Stimulated activated CD8-positive, alpha-beta memory T cell treated with anti-CD3 and anti-CD28 coated beads, Interleukin-2, amount 100 ng/mL, for 1 hour (primary cell): ENCODE measurements at regions not wholly inside any gene's neighbourhood (a gene's known extent, or its start where the extent isn't known, plus 50 kb on each side); places are given as distances from the start of the nearest gene placed in this dataset.

ENCODE experiments used
- DNase-seq, 2 donors: peaks; one replicate each; pipeline ENCODE4 v3.0.0-alpha.2; 2020; ENCODE audit warnings: low read depth in 2 of 2

- DNase-seq = no peak
Measured at GRCh38 chr1:4518621-4519020, 135.8 kb upstream of the AJAP1 start.

GRCh38 chr1:4519954-4520353 is 134.5 kb upstream of the AJAP1 start:
- DNase-seq = no peak

GRCh38 chr1:4523551-4523950 is 130.9 kb upstream of the AJAP1 start:
- DNase-seq = no peak

GRCh38 chr1:4526747-4527146 is 127.7 kb upstream of the AJAP1 start:
- no peak for DNase-seq

GRCh38 chr1:4527819-4528218 is 126.6 kb upstream of the AJAP1 start:
- DNase-seq = no peak

GRCh38 chr1:4528590-4528989 is 125.8 kb upstream of the AJAP1 start:
- DNase-seq = no peak

- no peak for DNase-seq
Measured at GRCh38 chr1:4529446-4530165, 124.8 kb upstream of the AJAP1 start.

- no peak for DNase-seq
Measured at GRCh38 chr1:4530166-4530785, 124.1 kb upstream of the AJAP1 start.

GRCh38 chr1:4531842-4532241 is 122.6 kb upstream of the AJAP1 start:
- no peak for DNase-seq

GRCh38 chr1:4532656-4533055 is 121.8 kb upstream of the AJAP1 start:
- no peak for DNase-seq

GRCh38 chr1:4546911-4547310 is 107.5 kb upstream of the AJAP1 start:
- no peak for DNase-seq

- DNase-seq = no peak
Measured at GRCh38 chr1:4549930-4550329, 104.5 kb upstream of the AJAP1 start.

GRCh38 chr1:4550941-4551340 is 103.5 kb upstream of the AJAP1 start:
- no peak for DNase-seq

GRCh38 chr1:4551706-4552105 is 102.7 kb upstream of the AJAP1 start:
- DNase-seq = no peak

GRCh38 chr1:4553761-4554160 is 100.6 kb upstream of the AJAP1 start:
- no peak for DNase-seq

GRCh38 chr1:4554271-4554865 is 100.0 kb upstream of the AJAP1 start:
- DNase-seq = no peak

GRCh38 chr1:4557949-4558348 is 96.5 kb upstream of the AJAP1 start:
- no peak for DNase-seq

- DNase-seq = no peak
Measured at GRCh38 chr1:4561205-4561604, 93.2 kb upstream of the AJAP1 start.

- no peak for DNase-seq
Measured at GRCh38 chr1:4562321-4562720, 92.1 kb upstream of the AJAP1 start.

- DNase-seq = no peak
Measured at GRCh38 chr1:4563586-4563985, 90.8 kb upstream of the AJAP1 start.

- no peak for DNase-seq
Measured at GRCh38 chr1:4564051-4564450, 90.4 kb upstream of the AJAP1 start.

GRCh38 chr1:4565166-4565565 is 89.2 kb upstream of the AJAP1 start:
- DNase-seq = no peak

GRCh38 chr1:4565801-4566449 is 88.5 kb upstream of the AJAP1 start:
- DNase-seq = no peak
